NCI-H2196 treated with DMSO at 0.1 percent for 48 hours (cell line): ENCODE measurements at regions not wholly inside any gene's neighbourhood (a gene's known extent, or its start where the extent isn't known, plus 50 kb on each side); places are given as distances from the start of the nearest gene placed in this dataset.

Experiments
- DNase-seq: peaks from one replicate; lab custom pipeline; 2025; ENCODE audit not compliant: unreplicated experiment; lab: John Stamatoyannopoulos, UW

DNA sequence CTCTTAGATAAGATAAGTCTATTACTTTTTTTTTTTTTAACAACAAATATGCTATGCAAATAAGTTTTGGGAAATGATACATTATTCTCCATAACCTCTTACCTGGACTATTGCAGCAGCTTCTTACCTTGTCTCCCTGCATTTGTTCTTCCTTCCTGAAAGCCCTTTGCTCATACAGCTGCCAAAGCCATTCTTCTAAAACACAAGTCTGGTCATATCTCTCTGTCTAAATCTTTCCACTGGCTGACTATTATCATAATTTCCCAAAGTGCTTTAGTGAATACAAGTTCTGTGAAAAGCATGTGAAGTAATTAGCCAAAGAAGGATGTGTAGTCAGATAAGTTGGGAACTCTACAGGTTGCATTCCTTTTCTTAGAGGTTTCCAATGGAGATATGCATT is 115.4 kb upstream of the CNTLN start:
- DNase-seq, result no peak

DNA sequence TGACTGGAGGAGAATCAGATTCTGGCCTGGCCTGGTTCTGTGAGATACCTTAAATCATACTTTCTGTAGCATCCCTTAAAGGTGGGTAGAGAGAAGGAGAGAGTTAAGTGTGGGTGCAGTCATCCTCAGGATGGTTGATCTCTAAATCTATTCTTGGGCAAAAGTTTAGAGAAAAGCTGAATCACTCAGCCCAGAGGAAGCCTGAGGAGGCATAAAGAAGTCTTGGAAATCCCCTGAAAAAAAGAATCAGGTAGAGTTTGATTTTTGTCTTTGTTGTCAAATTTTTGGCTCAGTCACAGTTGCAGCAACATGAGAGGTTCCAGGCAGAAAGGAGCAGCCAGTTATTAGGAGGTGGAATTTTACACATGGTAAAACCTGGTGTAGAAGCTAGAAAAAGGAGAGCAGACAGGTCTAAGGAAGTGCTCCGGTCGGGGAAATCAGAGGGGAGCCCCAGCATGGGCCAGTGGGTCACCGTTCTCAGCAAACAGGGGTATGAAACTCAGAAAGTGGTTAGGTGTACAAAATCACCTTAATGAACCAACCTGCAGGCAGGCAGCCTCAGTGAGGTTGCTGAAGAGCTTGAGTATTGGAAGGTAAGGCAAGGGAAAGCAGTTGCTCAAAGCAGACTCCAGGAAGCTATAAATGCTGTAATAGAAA is 116.2 kb upstream of the CNTLN start:
- no peak for DNase-seq

DNA sequence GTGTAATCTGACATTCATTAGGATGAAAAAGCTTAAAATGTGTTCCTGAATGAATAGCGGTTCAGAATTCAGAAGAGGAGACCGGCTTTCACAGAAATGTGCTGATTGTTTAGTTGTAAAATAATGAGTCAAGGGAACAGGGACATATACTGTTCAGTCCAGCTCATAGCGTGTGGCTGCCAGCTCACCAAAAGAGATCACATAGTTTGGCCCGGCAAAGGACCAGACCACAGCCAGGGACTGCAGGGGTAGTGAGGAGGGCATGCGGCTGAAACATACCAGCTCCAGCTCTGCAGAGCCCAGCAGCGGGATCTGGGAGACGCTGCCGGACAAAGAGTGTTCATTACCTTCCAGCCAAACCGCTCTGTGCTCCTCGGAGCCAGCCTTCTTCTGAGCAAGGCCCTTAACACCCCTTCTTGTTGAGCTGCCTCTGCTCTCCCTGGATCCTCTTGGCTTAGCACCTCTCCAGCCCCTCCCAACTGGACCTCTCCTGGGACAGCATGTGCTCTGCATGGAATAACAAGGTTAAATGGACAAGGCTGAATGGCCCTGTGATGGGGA is 116.8 kb upstream of the CNTLN start:
- no peak for DNase-seq

DNA sequence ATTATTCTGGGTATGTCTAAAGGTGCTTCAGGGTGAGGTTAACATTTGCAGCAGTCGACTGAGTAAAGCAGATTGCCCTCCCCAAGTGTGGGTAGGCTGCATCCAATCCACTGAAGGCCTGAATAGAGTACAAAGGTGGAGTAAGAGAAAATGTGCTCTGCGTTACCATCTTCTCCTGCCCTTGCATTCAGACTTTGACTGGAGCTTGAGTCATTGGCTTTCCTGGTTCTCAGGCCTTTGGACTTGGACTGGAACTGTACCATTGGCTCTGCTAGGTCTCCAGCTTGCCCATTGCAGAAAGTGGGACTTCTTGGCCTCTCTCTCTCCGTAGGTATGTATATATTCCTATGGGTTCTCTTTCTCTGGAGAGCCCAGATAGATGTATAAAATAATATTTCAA is 120.9 kb upstream of the CNTLN start:
- DNase-seq, result no peak

DNA sequence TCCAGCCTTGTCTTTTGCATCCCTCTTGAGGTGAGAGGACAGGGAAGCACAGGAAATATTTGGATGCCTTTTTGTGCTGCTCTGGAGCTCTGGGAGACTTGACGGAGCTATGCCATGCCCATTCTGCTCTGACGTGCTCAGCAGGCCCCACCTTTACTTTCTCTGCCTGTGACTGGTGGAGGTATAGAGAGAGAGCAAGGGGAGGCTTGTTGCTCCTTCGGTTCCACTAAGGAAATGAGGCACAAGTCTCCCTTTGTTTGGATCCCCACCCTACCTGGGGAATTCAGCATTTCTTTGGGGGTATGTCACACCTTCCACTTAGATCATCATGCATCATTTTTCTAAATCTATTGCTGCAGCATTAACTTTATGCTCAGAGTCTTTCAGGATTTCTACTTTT is 121.8 kb upstream of the CNTLN start:
- no peak for DNase-seq

DNA sequence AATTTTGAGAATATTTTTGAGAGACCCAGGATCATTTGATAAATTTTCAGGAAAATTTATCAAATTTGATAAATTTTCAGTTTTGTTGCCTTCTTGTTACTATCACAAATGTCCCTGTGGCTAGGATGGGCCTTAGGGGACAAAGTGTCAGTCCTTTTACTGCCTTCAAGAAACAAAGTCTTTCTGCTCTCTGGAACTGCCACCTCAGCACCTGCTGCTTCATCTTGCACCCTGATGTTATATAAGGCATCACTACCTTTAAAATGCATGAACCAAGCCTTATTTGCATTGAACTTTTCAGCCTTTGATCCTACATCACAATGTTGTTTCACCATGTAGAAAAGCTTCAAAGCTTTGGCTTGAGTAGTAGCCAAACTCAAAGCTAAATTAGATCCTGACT is 123.0 kb upstream of the CNTLN start:
- DNase-seq, result no peak

DNA sequence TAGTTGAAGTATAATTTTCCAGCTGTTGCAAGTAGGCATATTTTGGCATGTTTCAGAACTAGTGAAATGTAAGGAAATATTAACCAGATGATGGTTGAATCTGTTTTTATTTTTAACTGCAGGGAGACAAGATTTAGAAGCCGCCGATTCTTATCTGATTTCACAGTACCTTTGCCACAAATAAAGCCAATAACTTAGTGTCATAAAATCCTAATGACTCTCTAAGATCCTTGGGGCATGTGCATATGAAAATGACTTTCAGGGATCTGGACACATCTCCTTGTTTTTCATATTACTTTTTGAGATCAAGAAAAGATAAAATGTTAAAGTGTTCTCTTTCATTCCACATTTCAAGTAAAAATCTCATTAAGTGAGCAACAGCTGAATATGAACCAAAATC is 125.8 kb upstream of the CNTLN start:
- DNase-seq, result no peak

DNA sequence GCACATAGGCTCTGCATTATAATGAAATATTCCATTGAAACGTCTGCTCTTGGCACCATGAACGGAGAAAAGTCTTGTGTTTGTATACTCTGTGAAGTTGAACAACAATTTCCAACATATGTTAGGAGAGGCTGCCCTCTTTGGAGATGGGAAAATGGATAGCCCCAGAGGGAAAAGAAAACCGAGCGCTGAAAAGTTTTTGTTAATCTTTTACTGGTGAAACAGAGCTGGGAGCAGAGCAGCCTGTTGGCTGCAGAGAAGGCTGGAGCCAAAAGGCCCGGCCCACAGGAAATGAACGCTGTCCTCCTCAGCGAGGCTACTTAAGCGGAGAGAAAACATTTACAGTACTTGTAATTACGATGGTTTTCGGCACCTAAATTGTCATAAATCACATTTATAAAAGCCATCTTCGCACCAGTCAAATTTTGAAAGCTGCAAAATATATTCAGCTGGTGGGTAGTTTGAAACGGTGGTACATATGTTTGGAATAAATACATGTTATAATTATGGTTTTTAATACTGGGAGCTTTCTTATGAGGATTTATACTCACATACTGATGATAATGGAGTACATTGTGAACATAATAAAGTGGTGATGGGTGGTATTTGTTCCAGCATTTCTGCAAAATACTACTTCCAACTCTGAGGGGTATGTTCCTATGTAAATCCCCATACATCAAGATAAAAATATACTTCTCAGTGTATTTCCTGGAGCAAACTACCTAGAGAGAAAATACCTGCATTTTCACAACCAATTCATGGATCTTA is 129.6 kb upstream of the CNTLN start:
- DNase-seq, result no peak

DNA sequence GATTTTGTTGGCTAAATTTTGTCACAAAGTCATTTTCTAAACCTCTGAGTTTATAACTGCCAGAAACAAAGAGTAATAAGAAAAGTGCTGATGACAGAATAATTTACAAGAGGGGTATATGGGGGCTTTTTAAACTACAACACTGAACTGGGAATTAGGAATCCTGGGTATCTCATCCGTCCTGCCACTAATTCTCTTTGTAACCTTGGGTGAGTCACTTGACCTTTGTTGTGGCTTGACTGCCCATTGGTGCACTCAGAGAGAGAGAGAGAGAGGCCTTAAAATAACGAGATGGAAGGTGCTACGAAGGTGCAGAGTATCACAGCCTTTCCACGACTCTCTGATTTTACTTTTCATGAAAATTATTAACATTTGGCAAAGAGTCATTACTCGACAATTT is 130.3 kb upstream of the CNTLN start:
- no peak for DNase-seq

DNA sequence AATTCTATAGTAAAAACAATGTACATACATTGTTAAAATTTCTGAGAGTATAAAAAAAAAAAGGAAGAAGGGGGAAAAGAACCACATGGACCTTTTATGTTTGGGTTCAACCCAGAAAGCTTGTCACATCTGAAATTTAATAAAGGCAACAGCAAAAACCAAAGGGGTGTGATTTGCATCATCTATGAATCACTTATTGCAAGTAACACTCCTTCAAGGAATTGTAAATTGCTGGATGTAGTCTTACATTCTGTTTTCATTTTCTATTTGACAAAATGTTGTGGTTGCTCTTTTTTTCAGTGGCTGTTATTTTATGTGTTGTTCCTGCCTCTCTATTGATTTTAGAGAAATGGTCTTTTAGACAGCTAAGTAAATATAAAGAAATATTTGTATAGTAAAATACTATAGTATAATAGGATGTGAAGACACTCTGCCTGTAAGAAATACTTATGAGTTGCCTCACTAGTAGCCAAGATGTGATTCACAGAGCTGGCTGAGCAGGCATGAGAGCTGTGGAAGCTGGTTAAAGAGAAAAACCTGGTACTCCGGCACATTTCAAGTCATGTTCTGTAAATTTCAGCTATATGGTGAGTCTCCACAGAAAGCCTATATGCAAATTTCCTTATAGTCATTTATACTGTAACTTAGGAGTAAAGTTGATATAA is 131.1 kb upstream of the CNTLN start:
- no peak for DNase-seq

DNA sequence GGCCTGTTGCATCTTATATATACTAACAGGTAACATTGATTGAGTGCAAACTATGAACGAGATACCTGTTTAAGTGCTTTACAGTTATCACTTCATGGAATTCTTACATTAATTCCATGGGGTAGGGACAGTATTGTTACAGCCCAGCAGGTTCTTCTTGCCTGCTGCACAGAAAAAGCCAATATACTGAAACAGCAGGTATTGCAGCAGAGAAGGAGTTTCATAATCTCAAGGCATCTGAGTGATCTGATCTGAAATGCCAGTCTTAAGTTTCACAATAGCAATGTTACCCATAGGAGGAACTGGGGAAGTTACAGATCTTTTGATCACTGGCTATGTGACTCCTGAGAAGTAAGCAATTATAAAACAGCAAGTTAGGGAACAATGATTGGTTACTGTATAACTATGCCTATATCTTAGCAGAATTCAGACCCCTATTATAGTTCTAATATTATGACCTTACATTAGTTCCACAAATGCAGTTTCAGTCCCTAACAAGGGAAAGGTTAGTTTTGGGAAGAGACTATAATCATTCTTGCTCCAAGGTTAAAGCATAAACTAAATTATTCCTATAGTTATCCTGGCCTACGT is 126.5 kb upstream of the BNC2 start:
- no peak for DNase-seq

DNA sequence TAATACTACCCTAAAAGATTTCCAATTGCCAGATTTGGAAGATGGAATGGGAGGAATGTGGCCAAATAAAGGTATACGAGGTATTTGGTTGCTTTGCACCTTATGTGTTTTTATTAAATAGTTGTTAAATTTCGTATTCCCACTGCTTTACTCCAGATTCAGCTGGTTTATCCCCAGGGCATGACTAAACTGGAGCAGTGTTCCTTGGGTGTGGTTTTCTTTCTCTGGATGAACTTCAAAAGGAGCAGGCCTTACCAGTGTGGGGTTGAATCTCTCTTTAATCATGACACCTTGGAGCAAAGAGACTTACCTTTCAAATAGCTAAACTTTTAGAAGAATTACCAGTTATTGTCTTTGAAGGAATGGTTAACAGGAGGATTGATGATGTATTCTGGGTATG is 121.7 kb upstream of the BNC2 start:
- no peak for DNase-seq

DNA sequence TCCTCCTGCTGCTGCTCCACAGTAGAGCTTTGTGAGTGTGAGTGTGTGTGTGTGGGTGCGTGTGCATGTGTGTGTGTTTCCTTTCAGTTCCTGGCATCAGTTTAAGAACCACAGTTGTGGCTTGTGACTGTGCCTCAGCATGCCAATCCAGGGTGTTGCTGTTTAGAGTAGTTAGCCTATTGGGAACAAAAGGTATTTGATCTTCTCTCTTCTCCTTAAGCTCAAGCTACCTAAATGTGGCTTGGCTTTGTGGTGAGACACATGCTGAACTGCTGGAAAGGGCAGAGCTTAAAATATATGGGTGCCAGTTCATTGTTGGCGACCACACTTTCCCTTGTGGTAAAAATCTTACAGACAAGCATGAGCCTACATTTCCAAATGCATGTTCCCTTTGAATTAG is 116.6 kb upstream of the BNC2 start:
- DNase-seq, result no peak

DNA sequence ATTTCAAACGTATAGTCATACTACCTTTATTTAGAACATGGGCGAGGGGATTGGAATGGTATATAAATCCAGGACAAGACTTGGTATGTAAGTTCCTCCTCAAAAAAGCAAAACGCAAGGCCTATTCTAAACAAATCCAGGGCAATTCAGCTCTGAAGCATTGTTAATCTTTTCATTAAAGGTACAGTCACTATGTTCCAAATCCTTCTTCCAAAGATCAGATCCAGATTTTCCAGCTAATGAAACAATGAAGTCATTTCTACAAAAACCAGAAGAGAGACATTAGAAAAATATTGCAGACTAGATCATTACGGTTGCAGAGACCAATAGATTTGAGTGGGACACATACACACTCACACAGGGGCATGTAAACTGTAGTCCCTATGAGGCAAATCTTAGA is 116.1 kb upstream of the BNC2 start:
- DNase-seq, result no peak

DNA sequence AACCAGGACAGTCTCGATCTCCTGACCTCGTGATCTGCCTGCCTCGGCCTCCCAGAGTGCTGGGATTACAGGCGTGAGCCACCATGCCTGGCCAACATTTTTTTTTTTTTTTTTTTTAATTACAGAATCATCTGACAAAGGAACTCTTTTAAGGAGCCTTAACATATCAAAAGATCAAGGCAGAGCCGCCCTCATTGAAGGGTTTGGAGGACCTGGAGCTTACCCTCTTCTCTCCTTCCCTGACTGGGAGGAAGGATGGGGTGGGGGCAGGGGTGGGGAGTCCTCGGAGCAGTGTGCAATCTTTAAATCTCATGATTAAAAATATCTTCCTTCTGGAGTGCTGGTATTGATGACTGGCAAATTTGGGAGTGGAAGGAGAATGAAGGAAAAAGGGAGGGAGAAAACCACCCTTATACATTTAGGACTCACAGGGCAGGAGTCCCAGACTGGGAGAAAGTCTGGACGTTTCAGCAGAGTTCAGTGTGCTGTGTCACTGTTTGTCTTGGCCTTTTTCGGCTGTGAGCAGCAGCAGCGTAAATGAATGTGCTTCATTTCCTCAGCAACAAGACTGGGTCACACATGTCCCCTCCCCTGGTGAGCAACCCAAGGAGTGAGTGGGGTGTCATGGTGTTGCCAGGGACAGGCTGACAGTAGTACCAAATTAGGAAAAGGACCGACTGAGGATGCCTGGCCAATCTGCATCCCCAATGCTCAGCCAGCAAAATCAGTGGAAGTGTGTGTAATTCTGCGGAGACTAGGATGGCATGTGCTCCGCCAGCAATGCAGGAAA is 115.3 kb upstream of the BNC2 start:
- DNase-seq, result no peak

DNA sequence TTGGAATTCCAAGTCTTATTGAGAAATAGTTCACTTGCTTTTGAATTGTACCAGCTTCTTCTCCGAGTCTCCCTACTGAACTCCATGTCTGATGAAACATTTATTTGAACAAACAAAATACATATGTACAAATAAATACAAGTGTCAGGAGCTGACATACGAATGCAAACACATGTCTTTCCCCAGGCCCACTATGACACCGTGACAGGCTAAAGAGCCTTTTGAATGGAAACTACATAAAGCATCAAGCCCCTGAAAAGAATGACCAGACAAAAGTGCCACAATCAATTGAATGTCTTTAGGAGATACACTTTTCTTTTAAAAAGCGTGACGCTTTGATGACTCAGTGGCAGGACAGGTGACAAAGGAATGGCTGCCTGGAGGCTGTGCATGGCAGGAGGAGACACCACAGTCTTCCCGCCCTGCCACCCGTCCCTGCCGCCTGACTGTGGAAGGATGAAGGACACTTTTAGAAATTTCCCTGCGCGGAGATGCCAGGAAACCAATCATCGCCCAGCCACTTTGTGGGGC is 112.4 kb upstream of the BNC2 start:
- no peak for DNase-seq

DNA sequence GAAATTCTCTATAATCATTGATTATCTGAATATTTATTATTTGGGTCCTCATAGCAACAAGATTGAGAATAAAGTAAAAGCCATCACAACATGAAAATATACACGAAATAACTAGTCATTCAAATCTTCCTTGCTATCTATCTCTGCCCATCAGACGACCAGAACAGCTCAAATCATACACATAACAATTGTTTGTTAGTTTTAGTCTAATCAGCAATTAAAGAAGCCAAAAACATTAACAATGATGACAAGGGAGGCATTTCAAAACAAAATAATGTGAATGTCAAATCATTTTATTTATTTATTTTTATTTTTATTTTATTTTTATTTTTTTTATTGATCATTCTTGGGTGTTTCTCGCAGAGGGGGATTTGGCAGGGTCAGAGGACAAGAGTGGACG is 106.0 kb upstream of the BNC2 start:
- no peak for DNase-seq

DNA sequence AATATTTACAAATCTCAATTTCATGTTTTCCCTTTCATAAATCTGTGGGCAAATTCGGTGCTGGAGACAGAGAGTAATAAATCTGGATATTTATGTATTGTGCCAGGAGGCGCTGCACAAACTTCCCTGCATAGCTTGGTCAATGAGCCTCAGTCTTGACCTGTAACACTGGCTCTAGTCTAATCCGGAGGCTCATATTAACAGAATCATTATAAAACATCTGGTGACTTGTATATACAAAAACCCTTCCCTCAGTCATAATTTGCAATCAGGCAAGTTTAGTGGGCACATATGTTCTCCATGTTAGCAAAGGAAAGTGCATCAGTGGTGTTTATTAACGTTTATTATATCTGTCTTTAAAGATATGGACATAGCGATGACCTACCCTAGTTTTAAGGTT is 104.0 kb upstream of the BNC2 start:
- no peak for DNase-seq

DNA sequence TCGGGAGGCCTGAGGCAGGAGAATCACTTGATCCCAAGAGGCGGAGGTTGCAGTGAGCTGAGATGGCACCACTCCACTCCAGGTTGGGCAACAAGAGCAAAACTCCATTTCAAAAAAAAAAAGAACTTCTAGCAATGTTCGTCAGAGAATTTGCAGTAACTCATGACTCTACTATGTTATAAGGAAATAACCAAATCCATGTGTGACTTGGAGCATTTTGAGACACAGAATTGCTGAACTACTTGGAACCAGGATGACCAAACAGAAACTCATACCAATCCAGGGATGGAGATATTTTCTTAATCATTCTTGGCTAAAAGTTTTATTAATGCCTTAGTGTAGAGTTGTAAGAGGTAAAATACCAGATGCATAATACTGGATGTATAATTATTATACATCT is 99.9 kb upstream of the BNC2 start:
- DNase-seq, result no peak

DNA sequence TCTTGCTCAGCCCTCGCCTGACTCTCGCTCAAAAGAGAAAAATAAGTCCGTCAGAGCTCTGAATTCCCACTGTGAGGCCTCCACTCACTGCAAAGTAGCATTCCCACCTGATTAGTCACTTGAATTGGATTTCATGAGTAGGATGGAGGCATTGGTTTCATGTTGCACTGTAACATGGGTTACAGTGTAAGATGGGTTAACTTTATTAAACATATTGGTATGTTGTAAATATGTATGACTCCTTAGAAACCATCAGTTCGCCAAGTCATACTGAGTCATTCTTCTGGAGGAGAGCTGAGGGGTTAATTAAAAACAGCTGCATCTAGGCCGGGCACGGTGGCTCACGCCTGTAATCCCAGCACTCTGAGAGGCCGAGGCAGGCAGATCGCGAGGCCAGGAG is 93.8 kb upstream of the BNC2 start:
- no peak for DNase-seq

DNA sequence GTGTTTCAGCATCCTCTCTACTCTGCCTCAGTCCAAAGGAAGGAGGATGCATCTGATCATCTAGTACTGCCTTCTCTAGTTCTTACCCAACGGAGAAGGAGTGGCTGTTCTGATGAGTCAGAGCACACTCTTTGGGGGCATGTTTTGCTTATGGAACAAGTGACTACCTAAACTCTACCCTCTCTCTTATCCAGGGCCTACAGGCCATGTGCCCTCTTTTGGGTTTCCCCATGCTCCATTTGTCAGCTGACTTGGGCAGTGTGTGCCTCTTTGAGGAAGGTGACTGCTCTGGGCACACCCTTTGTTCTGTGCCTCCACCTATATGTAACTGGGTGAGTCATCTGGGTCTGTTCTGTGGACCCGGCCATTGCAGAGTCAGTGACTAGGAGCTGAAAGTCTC is 89.6 kb upstream of the BNC2 start:
- DNase-seq, result no peak
